ENCODE measurements at regions not wholly inside any gene's neighbourhood (a gene's known extent, or its start where the extent isn't known, plus 50 kb on each side); places are given as distances from the start of the nearest gene placed in this dataset.

DNA sequence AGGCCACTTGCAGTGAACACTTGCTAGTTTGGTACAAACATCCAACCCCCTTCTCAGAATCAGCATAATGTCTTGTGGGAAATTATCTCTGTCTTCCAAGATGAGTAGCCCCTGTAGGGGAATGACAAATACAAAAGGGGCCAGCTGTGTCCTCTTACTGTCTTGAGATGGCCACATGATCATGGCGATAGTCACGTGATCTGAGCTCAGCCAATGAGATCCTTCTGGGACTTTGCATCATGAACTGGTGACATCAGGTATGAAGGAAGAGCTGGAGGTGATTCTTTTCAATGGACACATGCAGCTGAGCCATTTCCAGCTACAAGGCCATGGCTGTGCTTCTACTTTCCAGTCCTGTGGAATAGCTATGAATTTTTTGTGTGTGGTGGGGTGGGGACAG, 206.3 kb downstream of the IRX1 start:
- no peak for TF ChIP-seq POLR2A (IDR thresholded peaks at IDR 0.05)
- TF ChIP-seq, protein P1, sequence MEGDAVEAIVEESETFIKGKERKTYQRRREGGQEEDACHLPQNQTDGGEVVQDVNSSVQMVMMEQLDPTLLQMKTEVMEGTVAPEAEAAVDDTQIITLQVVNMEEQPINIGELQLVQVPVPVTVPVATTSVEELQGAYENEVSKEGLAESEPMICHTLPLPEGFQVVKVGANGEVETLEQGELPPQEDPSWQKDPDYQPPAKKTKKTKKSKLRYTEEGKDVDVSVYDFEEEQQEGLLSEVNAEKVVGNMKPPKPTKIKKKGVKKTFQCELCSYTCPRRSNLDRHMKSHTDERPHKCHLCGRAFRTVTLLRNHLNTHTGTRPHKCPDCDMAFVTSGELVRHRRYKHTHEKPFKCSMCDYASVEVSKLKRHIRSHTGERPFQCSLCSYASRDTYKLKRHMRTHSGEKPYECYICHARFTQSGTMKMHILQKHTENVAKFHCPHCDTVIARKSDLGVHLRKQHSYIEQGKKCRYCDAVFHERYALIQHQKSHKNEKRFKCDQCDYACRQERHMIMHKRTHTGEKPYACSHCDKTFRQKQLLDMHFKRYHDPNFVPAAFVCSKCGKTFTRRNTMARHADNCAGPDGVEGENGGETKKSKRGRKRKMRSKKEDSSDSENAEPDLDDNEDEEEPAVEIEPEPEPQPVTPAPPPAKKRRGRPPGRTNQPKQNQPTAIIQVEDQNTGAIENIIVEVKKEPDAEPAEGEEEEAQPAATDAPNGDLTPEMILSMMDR (IDR thresholded peaks at IDR 0.05): no peak
